Middle frontal gyrus (tissue), 1 donor: ENCODE measurements at regions not wholly inside any gene's neighbourhood (a gene's known extent, or its start where the extent isn't known, plus 50 kb on each side); places are given as distances from the start of the nearest gene placed in this dataset.

Source experiments
- DNase-seq: peaks from one replicate; pipeline ENCODE4 v3.0.0-alpha.2; 2015; ENCODE audit warnings: low spot score; ENCODE audit errors: extremely low spot score

DNA sequence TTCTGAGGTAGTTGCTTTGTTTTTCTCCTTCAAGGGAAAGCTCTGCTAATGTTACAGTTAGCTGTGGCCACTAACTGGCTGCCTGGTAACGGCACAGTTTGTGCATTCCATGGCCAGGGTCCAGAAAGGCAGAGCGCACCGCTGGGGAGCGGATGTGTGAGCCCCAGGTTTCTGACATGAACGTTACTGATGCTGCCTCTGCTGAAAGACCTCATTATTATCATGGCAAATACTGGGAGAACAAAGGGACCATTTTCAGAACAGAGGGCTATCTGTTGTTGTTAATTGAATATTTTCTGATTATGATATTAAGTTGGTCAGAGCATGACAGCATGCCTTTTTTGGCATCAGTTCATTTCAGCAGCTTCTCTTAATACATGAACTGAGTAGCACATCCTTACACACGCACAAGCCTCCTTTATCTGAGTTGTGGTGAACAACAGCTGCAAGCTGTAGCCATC is 134.1 kb downstream of the NUDT12 start:
- DNase-seq = no peak

GRCh38 chr5:103427326-103427725 is 135.3 kb downstream of the NUDT12 start:
- DNase-seq = no peak

DNA sequence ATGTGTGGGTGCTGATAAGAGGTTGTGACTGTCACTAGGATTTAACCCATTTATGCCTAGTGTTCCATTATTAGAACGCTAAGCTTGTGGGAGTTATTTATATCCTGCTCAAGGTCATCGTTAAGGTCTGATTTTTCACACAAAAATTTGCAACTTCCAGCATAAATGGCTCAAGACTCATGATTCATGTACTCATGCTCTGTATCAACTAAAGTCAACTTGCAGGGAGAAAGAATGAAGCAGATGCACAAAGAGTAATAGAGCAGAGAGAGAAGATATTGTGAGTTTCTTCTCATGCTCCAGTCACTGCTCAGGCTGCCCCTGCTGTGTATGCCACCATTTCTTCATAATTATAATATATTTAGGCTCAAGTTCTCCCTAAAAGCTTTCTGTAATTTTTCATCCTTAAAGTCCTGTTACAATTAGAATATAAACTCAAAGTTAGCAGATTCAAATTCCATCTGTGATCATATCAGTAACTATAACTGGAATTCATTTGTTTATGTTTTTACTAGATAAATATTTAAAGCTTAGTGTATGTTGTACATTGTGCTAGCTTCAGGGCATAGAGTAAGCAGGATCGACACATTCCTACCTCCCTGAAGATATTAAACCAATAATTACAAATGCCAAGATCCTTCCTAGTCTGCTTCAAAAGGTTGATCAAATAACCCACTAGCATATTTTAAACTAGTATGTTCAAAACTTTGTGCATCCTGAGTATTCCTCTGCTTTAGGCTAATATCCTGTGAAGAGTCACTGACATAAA is 136.7 kb downstream of the NUDT12 start:
- no peak for DNase-seq

DNA sequence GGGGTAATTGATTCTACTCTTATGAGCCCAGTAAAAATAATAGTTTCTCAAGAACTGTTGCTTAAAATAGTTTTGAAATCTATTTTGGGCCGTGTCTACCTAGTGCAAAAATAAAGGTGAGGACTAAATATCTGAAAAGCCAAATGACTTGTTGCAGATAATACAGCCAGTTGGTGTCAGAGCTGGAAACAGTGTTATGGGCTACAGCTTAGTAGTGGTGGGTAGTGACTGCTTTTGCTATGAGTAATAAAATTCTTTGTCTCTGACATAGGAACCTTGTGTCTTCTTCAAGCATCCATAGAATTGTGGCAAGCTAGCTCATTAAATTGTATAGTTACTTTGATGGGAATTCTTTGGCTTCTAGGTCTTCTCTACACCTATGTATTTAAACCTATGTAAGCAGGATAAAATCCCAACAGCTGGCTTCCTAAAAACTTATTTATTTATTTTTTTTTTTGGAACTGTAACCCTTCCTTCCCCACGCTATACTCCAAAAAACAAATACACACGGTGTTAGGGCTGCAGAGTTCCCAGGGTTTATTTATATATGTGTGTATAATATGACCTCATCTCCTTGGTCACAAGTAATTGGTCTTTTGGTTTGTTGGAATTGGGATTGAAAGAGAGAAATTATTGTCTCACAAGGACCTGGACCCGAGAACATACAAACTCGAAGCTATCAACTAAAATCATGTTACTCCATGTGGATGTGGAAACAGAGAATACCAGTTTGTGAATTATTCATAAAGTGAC is 138.0 kb downstream of the NUDT12 start:
- DNase-seq = no peak

- DNase-seq = no peak
Measured at GRCh38 chr5:103424026-103424425, 138.6 kb downstream of the NUDT12 start.

DNA sequence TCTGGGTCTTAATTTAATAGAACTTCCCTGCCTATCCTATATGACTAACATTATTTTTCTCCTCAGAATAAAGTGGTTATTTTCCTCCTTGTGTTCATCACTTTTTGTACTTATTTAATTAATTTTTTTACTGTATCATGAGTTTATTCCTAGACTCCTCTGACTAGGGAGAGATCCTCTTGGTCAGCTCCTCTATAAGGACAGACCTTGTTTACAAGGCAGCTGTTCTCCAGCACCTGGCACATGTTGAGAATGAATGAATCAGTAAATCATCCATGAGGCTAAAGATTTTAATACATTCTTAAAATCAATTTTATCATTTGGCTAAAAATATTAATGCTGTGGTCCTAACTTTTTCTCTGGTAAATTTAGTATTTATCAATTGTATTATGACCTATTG is 139.8 kb downstream of the NUDT12 start:
- no peak for DNase-seq

GRCh38 chr5:103414604-103415003 is 148.0 kb downstream of the NUDT12 start:
- no peak for DNase-seq

- DNase-seq = no peak
Measured at GRCh38 chr5:103411711-103412110, 150.9 kb downstream of the NUDT12 start.

DNA sequence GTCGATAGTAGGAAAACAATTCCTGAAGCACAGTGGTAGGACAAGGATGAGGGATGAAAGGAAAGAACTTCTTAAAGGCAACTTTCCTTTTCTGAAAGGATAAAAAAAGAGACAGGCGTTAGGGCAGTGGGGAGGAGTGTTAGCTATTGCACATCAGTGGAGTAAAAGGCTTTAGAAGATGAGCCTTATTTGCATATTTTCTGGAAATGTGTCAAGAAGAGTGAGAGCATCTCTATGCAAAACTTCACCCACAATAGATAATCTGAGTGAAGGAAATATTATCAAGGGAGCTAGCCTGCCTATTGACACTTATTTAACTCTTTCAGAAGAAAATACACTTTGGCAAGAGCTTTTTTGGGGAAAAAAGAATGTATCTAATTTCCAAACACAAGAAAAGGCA is 151.6 kb downstream of the MACIR start:
- DNase-seq = no peak

GRCh38 chr5:103409013-103409670 is 150.6 kb downstream of the MACIR start:
- DNase-seq = no peak

DNA sequence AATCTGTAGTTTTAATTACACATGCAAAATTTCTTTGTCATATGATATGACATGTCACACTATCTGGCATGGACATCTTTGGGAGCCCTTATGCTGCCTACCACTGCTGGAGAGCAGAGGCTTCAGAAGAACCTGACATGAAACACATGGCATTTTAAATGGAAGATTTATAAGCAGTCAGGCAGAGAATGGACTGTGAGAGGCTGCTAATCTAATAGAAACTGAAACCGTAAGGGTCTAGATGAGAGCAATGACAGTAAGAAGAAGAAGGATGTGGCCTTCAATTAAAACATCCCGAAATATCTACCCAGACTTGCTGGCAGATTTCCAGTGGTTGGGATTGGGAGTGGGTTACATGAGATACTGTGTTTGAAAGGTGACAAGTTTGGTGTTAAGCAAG is 149.8 kb downstream of the MACIR start:
- DNase-seq = no peak

DNA sequence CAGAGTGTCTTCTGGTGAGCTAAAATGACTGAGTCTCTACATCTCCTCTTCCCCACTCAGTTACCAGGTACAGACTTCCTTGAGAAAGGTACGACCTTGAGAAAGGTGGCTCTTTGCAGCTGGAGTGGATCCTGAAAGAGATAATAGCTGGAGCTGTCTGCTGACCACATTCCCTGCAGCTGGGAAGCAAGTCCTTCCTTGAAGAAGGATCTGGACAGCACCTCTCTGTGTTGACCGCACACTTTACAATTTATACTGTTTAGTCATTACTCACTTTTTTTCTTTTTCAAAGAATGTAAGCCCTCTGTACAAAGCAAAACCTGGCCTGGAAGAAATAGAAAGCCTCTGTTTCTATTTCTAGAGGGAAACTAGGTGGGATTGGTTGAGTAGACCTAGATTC is 148.8 kb downstream of the MACIR start:
- DNase-seq = no peak

GRCh38 chr5:103404483-103404882 is 145.9 kb downstream of the MACIR start:
- no peak for DNase-seq

DNA sequence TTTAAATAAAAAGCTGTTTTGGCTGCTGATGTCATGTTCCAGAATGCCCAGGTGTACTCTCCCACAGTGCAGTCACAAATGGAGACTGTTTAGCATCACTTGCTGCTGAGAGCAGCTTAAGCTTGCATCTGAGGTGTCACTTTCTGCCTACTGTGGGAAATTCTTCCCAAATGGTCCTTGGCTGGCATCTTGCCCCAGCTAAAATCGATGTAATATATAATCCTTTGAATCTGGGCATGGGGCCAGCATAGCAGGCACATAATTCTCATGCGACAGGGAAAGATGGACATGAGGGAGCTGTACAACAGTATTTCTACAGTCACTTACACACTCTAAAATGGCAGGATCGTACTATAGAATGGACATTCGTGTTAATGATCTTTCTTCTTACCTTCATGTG is 144.3 kb downstream of the MACIR start:
- DNase-seq = no peak

DNA sequence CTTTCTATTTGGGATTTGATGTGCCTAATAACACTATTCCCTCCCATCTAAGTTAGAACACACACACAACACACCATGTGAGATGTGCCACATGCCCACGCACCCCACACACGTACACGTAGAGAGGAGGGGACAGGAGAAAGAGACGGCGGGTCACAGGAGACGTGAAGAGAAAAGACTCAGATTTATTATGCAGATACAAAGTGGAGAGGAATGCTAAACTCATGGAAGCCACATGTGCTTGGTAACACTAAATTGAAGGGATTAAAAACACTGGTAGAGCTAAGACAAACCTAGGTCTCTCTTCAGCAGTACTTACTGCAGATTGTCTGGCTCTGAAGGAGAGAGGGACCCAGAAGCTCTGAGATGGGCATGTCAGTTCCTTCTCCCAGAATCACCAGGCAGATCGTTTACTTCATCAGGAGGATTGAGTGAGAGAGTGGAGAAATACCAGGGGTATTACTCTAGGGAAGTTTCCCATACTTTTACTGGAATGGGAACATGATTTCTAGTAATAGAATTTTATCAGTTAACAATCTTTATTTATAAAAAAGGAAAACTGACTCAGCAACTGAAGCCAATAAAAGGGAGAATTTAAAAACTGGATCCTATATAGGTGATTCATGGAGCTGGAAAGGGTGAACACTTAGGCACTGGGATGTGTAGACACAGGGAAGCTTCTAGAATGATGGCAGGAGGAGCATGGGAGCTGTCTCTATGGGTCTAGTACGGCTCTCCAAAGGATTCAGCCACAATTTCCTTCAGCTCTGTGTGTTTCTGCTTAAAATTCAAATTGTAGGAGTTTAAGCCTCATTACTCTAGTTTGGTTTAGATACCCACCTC is 139.4 kb downstream of the MACIR start:
- DNase-seq = no peak

DNA sequence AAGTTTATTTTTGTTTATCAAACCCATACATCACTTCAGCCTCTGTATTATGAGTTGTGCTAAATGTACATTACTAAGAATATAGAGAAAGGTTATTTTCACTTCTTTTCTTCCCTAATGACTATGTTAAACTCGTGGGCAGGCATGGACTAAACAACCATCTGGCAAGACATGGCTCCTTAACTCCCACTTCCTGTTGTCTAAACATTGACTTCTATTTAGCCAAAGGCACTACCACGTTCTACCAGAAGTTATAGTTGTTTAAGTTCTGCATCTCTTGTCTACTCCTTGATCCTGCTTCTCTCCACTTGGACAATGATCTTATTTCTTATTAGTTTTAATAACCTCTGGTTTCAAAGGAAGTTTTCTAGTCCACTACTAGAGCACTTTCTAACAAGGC is 136.1 kb downstream of the MACIR start:
- no peak for DNase-seq

- no peak for DNase-seq
Measured at GRCh38 chr5:103393101-103393754, 134.7 kb downstream of the MACIR start.

GRCh38 chr5:103391659-103392058 is 133.1 kb downstream of the MACIR start:
- DNase-seq = no peak

DNA sequence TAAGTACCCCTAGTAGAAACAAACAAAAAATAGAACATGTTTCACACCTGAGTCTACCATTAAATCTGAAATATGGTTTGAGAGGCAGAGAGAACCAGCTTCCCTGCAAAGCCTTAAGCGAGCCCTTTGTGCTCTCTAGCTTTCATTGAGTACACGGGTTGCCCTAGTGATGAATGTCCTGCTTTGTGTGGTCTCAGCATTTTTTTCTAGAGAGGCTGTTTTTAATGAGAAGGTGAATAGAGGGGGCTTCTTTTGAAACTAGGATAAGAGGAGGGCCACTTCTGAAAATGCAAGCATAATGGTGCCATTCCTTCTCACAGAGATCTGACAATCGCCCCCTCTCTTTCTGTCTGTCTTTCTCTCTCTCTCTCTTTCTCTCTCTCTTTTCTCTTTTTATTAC is 131.3 kb downstream of the MACIR start:
- no peak for DNase-seq

GRCh38 chr5:103389357-103389756 is 130.8 kb downstream of the MACIR start:
- no peak for DNase-seq

- DNase-seq = no peak
Measured at GRCh38 chr5:103385722-103386121, 127.2 kb downstream of the MACIR start.
